ENCODE measurements at regions not wholly inside any gene's neighbourhood (a gene's known extent, or its start where the extent isn't known, plus 50 kb on each side); places are given as distances from the start of the nearest gene placed in this dataset.

GRCh38 chr13:76214001-76214400 is 577.9 kb downstream of the LMO7 start:
- H2BK5ac ChIP-seq (ENCODE audit: insufficient read length, low read length), result no peak overlapping the region
- no peak overlapping the region for H4K5ac ChIP-seq (ENCODE audit: insufficient read length, low read depth, low read length)
- no peak overlapping the region for H3K4ac ChIP-seq (ENCODE audit: low read depth, low read length)
- Mint-ChIP-seq H3K36me3 (ENCODE audit: insufficient read depth in 1 of 3, low read depth in 3 of 3) (no peaks in the 10 kb centered on the region), H3K27me3 (ENCODE audit: low read depth) (no peaks in the 10 kb centered on the region), H3K4me1 (no peaks in the 10 kb centered on the region), H3K27ac (no peak overlapping the region), H3K4me3 (no peak overlapping the region), H3K9me3 (no peaks in the 10 kb centered on the region)
- no peak overlapping the region for H2BK20ac ChIP-seq (ENCODE audit: low read depth, low read length, poor library complexity, severe bottlenecking)
- H4K91ac ChIP-seq (ENCODE audit: insufficient read length, low read depth, low read length), result no peak overlapping the region
- no peak overlapping the region for H2BK15ac ChIP-seq (ENCODE audit: low read depth, low read length)
- H3K4me2 ChIP-seq (ENCODE audit: insufficient read depth, insufficient read length, low read length), result no peak overlapping the region
- WGBS (ENCODE audit: extremely low coverage, insufficient read length, low lambda C conversion rate), result no CpG with 5 or more reads among the region's 1 CpG
- no peak overlapping the region for H3K23ac ChIP-seq (ENCODE audit: insufficient read length, low read depth, low read length)
- H3K56ac ChIP-seq (ENCODE audit: insufficient read length, low read depth, low read length), result no peak overlapping the region
- no peak overlapping the region for H2AK5ac ChIP-seq (ENCODE audit: insufficient read length, low read length)
- no peak for DNase-seq
- no peak overlapping the region for H4K8ac ChIP-seq (replicated peaks; ENCODE audit: insufficient read length, low read depth, low read length)
- TF ChIP-seq CTCF (conservative IDR thresholded peaks at IDR 0.05), result no peak
- H3K79me1 ChIP-seq (ENCODE audit: insufficient read depth, low read depth, low read length, poor library complexity, severe bottlenecking), result no peaks in the 10 kb centered on the region
- H3K23me2 ChIP-seq (ENCODE audit: insufficient read length, low read depth, low read length, poor library complexity, severe bottlenecking), result no peaks in the 10 kb centered on the region
- H2AFZ ChIP-seq (ENCODE audit: low read length), result no peak overlapping the region
- H3K4me1 ChIP-seq (ENCODE audit: insufficient read depth, low read length), result no peaks in the 10 kb centered on the region; the same call in 1 of the 2 replicates
- no peak overlapping the region for H2BK120ac ChIP-seq (ENCODE audit: low read depth, low read length, poor library complexity, severe bottlenecking)
- H3K18ac ChIP-seq (ENCODE audit: insufficient read length, low read depth, low read length), result no peak overlapping the region
- H3K27me3 ChIP-seq (ENCODE audit: insufficient read depth, low read length), result no peaks in the 10 kb centered on the region
- H3K14ac ChIP-seq (ENCODE audit: insufficient read depth, low read length), result no peak overlapping the region
- no peak overlapping the region for H3T11ph ChIP-seq (ENCODE audit: low read length)
- H3K9me3 ChIP-seq (ENCODE audit: control insufficient read depth, low read depth, low read length), result no peaks in the 10 kb centered on the region
- no peak overlapping the region for H2BK12ac ChIP-seq (ENCODE audit: insufficient read length, low read depth, low read length)
- H3K79me2 ChIP-seq (ENCODE audit: insufficient read depth, low read length), result no peaks in the 10 kb centered on the region
- no peaks in the 10 kb centered on the region for H4K20me1 ChIP-seq (ENCODE audit: control insufficient read depth, insufficient read depth, insufficient read length)
- no peak overlapping the region for H3K9ac ChIP-seq (ENCODE audit: extremely low read depth, insufficient read length, low read length)
- H3K27ac ChIP-seq (ENCODE audit: insufficient read length, low read depth, low read length), result no peak overlapping the region
